Stimulated activated CD8-positive, alpha-beta memory T cell treated with anti-CD3 and anti-CD28 coated beads, Interleukin-15, amount 100 ng/mL, for 24 hours (primary cell): ENCODE measurements at regions not wholly inside any gene's neighbourhood (a gene's known extent, or its start where the extent isn't known, plus 50 kb on each side); places are given as distances from the start of the nearest gene placed in this dataset.
"Not testable (repeated sequence)": the region's sequence is repeated elsewhere in the genome, so short reads cannot be mapped to it uniquely, and the experiment has no call there.

ENCODE experiments used
- DNase-seq: peaks from one replicate; pipeline ENCODE4 v3.0.0-alpha.2; 2020; ENCODE audit warnings: low read depth

- no peak for DNase-seq
Observed at GRCh38 chr7:140283472-140283871, 106.7 kb upstream of the KDM7A start.

GRCh38 chr7:140281960-140282359, 105.2 kb upstream of the KDM7A start:
- DNase-seq = no peak

GRCh38 chr7:140281255-140281654, 104.5 kb upstream of the KDM7A start:
- DNase-seq = no peak

GRCh38 chr7:140276001-140276400, 99.2 kb upstream of the KDM7A start:
- no peak for DNase-seq

- no peak for DNase-seq
Observed at GRCh38 chr7:140275069-140275965, 98.5 kb upstream of the KDM7A start.

- DNase-seq = no peak
Observed at GRCh38 chr7:140273417-140273816, 96.6 kb upstream of the KDM7A start.

GRCh38 chr7:140271643-140271968, 94.8 kb upstream of the KDM7A start:
- not testable (repeated sequence) for DNase-seq

GRCh38 chr7:140269004-140269638, 92.3 kb upstream of the KDM7A start:
- no peak for DNase-seq

- no peak for DNase-seq
Observed at GRCh38 chr7:140267381-140268226, 90.8 kb upstream of the KDM7A start.

- no peak for DNase-seq
Observed at GRCh38 chr7:140263277-140263676, 86.5 kb upstream of the KDM7A start.

- no peak for DNase-seq
Observed at GRCh38 chr7:140262242-140262903, 85.6 kb upstream of the KDM7A start.

GRCh38 chr7:140261522-140261921, 84.7 kb upstream of the KDM7A start:
- DNase-seq = no peak

- DNase-seq = no peak
Observed at GRCh38 chr7:140261105-140261486, 84.3 kb upstream of the KDM7A start.

- DNase-seq = no peak
Observed at GRCh38 chr7:140260352-140261104, 83.7 kb upstream of the KDM7A start.

- not testable (repeated sequence) for DNase-seq
Observed at GRCh38 chr7:140257278-140257677, 80.5 kb upstream of the KDM7A start.

- not testable (repeated sequence) for DNase-seq
Observed at GRCh38 chr7:140254976-140255375, 78.2 kb upstream of the KDM7A start.

GRCh38 chr7:140249036-140249806, 72.4 kb upstream of the KDM7A start:
- no peak for DNase-seq

- no peak for DNase-seq
Observed at GRCh38 chr7:140247559-140247958, 70.8 kb upstream of the KDM7A start.

- DNase-seq = no peak
Observed at GRCh38 chr7:140245611-140246105, 68.9 kb upstream of the KDM7A start.
